ENCODE measurements at regions not wholly inside any gene's neighbourhood (a gene's known extent, or its start where the extent isn't known, plus 50 kb on each side); places are given as distances from the start of the nearest gene placed in this dataset.
"Not testable (repeated sequence)": the region's sequence is repeated elsewhere in the genome, so short reads cannot be mapped to it uniquely, and the experiment has no call there.

DNA sequence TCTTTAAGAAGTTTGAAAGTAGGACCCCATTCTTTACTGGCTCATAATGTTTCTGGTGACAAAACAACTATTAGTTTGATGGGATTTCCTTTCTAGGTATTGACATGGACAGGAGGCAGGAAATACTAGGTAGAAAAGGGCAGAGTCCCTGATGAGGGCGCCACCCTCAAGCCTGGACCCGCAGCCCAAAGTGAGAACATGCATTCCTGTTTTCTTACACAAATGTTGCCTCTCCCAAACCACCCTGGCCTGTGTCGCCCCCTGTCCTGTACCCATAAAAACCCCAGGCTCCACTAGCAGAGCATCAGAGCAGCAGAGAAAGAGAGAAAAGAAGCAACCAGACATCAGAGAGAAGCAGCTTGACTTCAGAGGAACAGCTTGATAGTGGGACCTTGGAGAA lies 1055.2 kb upstream of the POT1 start:
- DNase-seq: no peak

DNA sequence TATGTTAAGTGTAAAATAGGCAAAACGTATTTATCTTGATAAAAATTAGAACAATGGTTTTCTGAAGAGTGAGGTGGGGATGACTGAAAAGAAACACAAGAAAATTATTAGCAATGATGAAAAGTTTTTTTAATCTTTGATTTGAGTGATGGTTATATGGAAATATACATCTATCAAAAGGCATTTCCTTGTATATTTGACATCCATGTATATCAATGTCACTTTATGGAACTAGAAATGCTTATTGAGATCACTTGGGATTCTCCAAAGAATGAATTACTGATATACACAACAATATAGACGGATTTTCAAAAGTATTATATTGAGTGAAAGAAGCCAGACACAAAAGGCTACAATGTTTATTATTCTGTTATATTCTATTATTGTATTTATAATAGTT lies 1042.0 kb upstream of the POT1 start:
- DNase-seq: no peak

DNA sequence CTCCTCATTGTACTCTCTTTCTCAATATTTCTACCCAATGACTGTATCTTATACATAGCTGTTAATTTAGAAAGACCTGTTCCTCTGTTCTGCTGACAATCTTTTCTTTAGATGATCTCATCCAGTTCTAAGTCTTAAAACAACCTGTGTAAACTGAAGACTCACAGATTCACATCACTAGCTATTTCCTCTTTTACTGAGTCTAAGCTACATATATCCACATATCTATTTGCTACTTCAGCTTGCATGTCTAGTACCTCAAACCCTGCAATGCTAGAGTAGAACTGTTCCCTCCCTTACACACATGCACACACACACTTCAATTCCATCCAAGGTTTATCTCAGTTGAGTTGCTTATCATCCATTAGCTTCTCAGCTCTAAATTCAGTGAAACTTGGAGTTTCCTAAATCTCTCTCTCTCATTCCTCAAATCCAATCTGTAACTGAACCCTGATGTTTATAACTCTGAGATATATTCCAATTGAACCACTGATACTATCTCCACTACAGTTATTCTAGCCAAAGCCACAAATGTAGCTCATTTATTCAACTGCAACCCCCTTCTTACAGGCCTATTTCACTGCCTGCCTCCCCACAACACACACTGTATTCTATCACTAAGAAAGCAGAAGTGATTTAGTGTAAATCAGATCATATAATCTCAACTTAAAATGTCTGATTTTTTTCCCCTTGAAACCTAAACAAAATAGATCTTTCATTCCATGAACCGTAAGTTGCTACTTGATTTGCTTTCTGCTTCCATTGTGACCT lies 1036.8 kb upstream of the POT1 start:
- no peak for DNase-seq

DNA sequence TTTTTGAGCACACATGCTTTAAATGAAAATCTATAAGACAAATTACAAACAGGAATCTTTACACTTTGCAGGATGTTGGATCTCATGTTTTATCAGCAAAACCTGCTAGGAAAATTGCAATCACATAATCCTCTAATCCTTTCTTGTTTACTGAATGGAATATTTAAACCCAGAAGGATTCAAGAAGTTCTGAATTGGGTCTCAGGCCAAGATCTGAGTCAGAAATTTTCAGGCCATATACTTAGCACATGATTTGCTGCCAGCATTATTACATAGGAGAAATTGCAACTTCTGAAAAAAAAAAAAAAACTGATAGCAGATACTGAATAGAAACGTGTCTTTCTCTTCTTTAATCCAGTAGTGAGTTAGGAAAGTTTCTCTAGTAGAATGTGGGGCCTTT lies 1005.3 kb upstream of the POT1 start:
- no peak for DNase-seq

DNA sequence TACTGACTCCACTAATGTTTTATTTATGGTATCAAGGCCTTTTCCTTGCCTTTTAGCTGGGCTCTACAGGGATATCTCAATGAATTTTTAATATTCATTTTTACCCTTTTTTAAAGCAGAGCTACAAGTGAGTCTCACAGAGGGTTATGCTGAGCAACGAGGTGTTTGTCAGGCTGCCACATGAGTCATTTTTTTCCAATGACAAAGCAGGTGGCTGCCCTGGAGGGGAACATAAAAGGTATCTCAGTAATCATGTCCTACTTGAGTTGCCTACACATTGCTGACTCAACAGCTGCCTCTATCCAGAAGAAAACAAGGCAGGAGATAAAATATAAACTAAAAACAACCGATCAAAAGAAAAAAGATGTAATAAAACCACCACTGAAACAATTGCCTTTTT lies 1004.9 kb upstream of the POT1 start:
- DNase-seq: no peak

DNA sequence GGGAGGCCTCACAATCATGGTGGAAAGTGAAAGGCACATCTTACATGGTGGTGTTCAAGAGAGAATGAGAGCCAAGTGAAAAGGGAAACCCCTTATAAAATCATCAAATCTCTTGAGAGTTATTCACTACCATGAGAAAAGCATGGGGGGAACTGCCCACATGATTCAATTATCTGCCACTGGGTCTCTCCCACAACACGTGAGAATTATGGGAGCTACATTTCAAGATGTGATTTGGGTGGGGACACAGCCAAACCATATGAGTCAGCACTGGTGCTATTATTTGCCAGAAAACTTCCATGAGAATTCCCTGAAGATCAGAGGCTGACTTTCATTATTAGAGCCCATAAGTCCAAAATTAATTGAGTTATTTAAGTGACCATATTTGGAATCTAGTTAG lies 1001.2 kb upstream of the POT1 start:
- DNase-seq: no peak

DNA sequence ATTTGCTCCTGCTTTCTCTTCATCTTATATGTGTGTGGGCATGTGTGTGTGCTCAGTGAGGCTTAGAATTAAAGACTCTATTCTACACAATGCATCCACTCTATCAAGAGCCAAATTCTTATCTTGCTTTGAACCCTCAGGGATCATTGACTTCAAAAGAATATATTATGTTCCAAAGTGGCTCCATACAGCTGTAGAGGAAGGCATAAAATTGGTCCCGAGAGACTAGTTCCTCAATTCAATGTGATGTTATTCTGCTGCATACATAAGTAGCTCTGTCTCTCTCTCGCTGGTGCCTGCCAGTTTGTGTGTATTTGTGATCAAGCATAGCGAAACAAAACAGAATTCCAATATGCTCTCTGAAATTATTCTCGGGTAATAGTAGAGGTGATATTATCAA lies 997.9 kb upstream of the POT1 start:
- DNase-seq: no peak

DNA sequence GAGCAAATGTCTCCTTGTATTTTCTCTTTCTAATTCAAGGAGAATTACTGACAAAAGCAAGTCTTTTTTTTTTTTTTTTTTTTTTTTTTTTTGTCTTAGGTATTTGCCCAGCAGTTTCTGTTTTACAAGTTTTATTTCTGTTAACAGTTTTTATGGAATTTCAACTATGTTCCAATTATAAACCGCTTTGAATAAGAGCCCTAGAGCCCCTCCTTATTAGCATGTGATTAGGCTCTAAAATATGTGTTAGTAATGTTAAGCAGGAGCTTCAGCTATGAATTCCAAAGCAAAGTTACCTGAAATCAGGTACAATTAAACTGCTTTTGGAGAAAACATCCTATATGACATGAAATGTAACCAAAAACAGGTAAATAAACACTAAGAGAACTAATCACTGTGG lies 997.0 kb upstream of the POT1 start:
- no peak for DNase-seq

DNA sequence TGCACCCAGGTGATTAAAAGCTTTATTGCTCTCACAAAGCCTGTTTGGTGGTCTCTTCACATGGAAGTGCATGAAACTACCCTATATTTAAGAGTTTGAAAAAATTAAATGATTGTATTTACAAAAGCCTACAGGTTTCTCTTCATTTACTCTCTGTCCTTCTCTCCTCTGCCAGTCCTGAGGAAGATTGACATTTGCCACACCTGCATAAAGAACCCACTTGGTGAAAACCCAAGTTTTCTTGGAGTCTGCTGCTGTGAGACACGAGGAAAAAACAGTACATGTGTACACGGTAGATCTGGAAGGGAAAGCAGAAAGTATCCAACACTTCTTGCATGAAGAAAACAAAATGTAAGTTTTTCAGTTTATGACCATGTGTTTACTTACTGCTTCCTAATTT lies 994.4 kb upstream of the POT1 start:
- no peak for DNase-seq

DNA sequence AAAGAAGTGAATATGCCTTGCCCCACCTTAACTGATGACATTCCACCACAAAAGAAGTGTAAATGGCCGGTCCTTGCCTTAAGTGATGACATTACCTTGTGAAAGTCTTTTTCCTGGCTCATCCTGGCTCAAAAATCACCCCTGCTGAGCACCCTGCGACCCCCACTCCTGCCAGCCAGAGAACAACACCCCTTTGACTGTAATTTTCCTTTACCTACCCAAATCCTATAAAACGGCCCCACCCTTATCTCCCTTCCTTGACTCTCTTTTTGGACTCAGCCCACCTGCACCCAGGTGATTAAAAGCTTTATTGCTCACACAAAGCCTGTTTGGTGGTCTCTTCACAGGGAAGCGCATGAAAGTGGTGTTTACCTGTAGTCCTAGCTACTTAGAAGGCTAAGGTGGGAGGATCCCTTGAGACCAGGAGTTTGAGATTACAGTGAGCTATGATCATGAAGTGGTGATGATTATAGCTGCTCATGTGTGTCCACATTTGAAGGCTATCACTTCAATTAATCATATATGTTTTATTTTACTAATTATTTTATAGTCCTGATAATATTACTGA lies 985.8 kb upstream of the POT1 start:
- DNase-seq: not testable (repeated sequence)

DNA sequence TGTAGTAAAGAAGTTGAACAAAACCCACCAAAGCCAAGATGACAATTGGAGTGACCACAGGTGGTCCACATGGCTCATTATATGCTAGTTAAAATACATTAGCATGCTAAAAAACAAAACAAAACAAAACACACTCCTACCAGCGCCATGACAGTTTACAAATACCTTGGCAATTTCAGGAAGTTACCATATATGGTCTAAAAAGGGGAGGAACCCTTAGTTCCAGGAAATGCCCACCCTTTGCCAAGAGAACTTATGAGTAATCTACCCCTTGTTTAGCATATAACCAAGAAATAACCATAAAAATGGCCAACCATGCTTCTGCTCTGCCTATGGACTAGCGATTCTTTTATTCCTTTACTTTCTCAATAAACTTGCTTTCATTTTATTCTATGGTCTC lies 979.1 kb upstream of the POT1 start:
- DNase-seq: no peak

DNA sequence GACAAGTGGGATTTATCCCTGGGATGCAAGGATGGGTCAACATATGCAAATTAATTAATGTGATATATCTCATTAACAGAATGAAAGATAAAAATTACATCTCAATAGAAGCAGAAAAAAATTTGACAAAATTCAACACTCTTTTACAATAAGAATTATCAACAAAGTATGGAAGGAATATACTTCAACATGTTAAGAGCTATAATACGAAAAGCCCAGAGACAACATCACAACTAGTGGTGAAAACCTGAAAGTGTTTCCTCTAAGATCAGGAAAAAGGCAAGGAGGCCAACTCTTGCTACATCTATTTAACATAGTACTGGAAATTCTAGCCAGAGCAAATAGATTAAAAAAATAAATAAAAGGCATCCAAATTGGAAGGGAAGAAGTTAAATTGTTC lies 970.0 kb upstream of the POT1 start:
- DNase-seq: no peak

DNA sequence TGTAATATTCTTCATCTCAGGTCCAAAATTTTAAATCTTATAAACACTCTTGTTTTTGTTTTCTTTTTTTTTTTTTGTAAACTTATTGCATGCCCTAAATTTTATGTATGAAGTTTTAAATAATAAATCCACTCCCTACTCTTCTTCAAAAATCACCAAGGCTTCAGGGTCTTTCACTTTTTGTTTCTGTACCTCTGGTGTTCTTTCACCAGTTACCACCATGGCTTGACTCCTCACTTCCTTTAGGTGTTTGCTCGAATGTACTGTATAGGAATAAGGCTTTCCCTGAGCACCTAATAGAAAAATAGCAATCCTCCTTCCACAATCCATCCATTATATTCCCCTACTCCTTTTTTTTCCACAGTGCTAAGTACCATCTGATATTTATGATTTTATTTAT lies 962.8 kb upstream of the POT1 start:
- DNase-seq: no peak

DNA sequence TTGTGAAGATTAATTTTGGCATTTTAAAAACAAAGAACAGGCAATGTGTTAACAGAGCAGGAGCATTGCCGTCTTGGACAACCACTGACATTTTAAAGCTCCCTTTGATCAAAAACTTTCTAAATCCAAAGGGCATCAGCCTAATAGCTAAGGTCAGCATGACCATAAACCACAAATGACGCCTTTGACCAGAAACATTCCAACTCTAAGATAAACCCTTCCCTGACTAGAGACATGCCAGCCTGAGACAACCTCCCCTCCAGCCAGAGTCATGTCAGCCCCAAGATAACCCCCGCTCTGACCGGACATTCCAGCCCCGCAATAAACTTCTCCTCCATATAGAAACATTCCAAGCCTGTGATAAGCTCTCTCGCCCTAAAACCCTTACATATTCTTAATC lies 949.4 kb upstream of the POT1 start:
- DNase-seq: no peak

DNA sequence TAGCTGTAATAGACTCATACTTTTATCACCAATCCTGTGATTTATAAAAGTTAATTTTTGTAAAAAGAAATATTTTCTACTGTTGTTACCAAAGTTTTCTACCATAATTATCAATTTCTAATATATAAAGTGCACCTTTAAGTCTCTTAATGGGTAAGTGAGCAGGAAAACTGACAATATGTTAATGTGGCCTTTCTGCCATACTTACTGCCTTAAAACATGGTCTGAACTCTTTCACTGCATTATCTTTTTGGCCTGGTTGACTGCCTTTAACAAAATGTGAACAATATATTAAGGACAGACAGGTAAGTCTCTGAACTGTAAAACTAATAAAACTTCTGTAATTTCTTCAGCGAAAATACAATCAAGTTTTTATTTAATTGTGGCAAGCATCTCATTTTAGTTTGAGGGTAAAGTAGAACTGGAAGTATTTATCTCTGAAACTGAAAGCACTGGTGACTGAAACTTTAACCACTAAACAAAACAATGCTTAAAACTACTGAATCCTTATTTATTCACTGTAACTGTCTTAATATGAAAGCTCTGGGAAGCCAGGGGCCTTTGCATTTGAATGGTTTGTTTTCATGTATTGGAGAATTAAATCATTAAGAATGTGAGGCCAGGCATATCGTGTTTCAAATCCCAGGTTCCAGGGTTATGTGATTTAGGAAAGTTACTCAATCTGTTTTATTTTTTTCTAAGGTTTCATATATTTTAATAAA lies 948.8 kb upstream of the POT1 start:
- no peak for DNase-seq

DNA sequence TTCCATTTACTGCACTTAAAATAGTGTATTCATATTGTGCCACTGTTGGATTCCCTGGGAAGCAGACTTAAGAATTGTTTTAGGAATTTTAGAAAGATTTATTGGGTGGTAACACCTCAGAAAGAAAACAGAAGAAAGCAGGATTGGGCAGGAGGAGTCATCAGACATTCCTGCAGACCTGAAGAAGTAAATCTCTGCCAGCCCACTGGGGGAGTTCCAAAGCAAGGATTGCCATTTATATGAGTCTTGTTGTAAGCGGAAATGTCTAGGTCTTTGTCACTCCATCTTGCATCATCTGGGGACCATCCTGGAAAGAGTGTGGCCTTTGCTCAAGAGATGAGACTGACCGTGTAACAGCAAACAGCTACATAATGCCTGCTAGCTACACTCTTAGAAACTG lies 947.6 kb upstream of the POT1 start:
- no peak for DNase-seq

DNA sequence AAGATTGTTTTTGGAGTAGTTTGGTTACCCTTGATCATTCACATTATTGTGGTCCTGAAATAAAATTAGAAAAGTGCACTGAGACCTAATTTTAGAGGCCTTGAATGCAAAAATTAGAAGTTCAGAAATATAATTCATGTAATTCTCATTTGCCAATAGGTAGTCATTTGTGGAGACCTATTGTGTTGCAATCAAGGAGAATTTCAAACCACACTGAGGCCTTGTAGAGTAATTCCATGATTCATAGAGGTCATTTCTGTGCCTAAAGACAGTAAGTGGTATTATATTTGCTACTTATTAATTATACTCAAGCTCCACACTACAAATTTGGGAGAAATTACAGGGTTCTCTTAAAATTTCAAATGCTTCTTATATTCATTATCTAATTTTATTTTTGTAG lies 946.8 kb upstream of the POT1 start:
- no peak for DNase-seq

DNA sequence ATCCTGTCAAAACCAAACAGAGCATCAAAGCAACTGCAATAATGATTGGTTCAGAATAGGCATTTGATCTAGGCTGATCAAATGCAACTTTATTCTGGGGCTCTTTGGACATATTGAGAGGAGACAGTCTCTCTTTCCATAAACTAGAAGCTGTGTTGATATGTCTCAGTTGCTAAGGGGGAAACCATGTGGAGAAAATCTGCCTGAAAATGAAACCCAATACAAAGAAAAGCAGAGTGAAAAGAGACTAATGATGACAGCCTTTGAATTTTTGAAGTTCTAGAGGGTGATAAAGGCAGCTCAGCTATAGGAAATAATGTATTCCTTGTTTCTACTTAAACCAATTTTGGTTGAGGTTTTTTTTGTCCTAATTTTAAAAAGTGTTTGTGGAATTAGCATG lies 941.8 kb upstream of the POT1 start:
- DNase-seq: no peak

DNA sequence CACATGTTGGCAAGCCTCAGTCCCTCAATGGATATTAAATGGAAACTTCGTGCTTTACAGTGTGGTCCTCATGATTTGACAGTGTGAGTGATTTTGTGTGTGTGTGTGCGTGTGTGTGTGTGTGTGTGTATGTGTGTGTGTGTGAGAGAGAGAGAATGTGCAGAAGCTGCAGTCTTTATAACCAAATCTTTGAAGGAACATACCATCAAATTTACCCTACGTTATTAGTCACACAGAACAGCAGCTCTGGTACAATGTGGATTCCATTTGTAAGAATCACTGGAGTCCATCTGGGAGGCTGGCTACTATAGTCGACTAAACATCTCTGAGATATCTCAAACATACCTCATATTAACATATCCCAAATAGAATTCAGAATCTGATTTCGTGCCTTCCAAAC lies 928.0 kb upstream of the POT1 start:
- DNase-seq: no peak

DNA sequence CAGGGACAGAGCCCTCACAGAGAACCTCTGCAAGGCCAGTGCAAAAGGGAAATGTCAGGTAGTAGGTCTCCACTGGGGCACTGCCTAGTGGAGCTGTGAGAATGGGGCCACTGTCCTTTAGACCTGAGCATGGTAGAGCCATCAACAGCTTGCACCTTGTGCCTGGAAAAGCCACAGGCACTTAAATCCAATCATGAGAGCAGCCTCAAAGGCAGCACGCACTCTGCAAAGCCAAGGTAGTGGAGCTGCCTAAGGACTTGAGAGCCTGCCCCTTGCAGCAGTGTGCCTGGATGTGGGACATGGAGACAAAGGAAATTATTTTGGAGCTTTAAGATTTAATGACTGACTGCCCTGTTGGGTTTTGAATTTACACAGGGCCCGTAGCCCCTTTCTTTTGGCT lies 918.5 kb upstream of the POT1 start:
- DNase-seq: no peak

DNA sequence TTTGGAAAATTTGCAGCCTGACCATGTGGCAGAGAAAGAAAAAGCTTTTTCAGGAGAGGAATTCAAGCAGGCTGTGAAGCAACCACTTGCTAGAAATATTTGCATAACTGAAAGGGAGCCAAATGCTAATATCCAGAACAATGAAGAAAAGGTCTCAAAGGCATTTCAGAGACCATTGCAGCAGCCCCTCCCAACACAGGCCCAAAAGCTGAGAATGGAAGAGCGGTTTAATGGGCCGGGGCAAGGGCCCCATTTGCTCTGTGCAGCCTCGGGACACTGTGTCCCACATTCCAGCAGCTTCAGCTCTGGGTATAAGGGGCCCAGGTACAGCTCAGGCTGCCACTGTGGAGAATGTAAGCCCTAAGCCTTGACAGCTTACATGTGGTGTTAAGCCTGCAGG lies 918.1 kb upstream of the POT1 start:
- no peak for DNase-seq

DNA sequence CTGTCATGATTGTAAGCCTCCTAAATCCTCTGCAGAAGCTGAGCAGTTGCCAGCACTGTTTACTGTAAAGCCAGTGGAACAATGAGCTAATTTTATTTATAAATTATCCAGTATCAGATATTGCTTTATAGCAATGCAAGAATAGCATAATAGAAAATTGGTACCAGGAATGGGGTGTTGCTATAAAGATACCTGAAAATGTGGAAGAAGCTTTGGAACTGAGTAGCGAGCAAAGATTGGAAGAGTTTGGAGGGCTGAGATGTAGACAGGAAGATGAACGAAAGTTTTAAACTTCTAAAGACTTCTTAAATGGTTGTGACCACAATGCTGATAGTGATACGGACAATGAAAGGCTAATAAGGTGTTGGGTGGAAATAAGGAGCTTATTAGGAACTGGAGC lies 917.4 kb upstream of the POT1 start:
- no peak for DNase-seq

DNA sequence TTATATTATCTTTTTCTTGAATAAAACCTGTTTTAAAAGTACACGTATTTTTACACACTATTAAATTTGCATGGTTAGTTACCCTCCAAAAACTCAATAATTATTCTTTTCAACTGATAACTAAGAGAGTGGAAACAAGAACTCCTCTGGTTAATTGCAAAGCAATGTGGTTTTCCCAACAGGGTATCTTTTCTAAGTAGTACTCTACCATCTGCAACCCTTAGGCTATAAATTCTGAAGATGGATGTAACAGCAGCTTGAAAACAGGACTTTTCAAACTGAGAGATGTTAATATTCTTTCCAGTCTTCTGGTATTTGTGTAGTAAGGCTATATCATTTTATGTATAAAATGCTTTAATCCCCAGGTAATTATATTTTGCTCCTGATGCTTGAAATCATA lies 916.1 kb upstream of the POT1 start:
- no peak for DNase-seq

DNA sequence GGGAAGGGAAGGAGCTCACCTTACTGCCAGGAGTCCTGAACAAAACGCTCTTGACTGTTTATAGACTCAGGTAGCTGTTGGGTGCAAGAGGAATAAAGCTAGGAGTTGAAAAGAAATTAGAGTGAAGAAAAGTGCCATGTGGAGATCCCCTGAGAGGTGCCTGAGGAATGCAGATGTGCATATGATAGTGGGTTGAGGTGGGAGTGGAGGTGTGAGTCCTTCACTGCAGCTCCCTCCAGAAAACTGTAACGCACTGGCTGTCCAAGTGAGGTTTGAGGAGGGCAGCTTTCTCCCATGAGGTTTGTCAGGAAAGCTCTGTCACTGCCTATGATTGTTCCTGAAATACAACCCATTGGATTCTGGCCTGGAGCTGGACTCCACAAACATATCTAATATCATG lies 904.8 kb upstream of the POT1 start:
- DNase-seq: no peak

DNA sequence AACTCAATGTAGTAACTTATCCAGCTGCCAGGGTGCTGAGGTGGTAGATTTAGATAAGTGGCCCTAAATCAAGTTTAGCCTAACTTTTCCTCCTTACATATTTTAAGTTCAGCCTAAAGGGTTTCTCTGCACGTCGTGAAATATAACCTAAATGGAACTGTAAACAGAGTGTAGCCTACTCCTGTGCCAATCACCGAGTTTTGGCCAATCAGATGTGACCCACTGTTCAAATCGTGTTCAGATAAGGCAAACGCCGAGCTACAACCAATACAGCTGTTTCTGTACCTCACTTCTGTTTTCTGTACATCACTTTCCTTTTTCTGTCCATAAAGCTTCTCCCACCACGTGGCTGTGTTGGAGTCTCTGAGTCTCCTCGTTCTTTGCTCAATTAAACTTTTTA lies 904.2 kb upstream of the POT1 start:
- DNase-seq: no peak
